Colonic mucosa (tissue), 4 donors: ENCODE measurements at regions not wholly inside any gene's neighbourhood (a gene's known extent, or its start where the extent isn't known, plus 50 kb on each side); places are given as distances from the start of the nearest gene placed in this dataset.

Experiments
- DNase-seq: peaks from one replicate; pipeline ENCODE4 v3.0.0-alpha.2; 2020
- H3K27ac ChIP-seq: fragments of 200-600 bp; one replicate; pipeline ENCODE4 v1.8.0; 2021
- H3K27me3 ChIP-seq: fragments of 200-600 bp; one replicate; pipeline ENCODE4 v1.8.0; 2021
- H3K36me3 ChIP-seq: fragments of 200-600 bp; one replicate; pipeline ENCODE4 v1.8.0; 2021
- H3K4me1 ChIP-seq: fragments of 200-600 bp; one replicate; pipeline ENCODE4 v1.8.0; 2021; ENCODE audit warnings: mild to moderate bottlenecking
- H3K4me3 ChIP-seq: fragments of 200-600 bp; one replicate; pipeline ENCODE4 v1.8.0; 2021
- H3K9ac ChIP-seq, 2 donors: one replicate each; pipeline ENCODE4 v1.7.0; 2013; ENCODE audit warnings: control low read depth in 2 of 2, low read depth in 2 of 2, low read length in 2 of 2
- H3K9me3 ChIP-seq: fragments of 200-600 bp; one replicate; pipeline ENCODE4 v1.8.0; 2021
- CTCF ChIP-seq: fragments of 200-600 bp; IDR thresholded peaks from one replicate; pipeline ENCODE4 v1.8.0; 2022; ENCODE audit warnings: antibody characterized with exemption, mild to moderate bottlenecking
- intact Hi-C: fragments of 100-400 bp; cut with DNase I; formaldehyde crosslinking; loops from one replicate; pipeline ENCODE4 v1.14.1; 2022
- donor health status: healthy.
- donor health status: DM: no; HTN: no; CAD: no.
- donor health status: DM: no; HTN: no; CAD: no.

- Histone ChIP-seq H3K36me3 (no peaks in the 10 kb centered on the region), H3K9me3 (no peaks in the 10 kb centered on the region), H3K9ac (no peak overlapping the region), H3K4me1 (no peaks in the 10 kb centered on the region), H3K4me3 (no peak overlapping the region), H3K27ac (no peak overlapping the region), H3K27me3 (no peaks in the 10 kb centered on the region)
- no peak for DNase-seq
- intact Hi-C loops = no loop called here
- TF ChIP-seq CTCF = no peak
Measured at GRCh38 chr2:239509373-239510143, 108.7 kb upstream of the HDAC4 start.

GRCh38 chr2:239508261-239508660, 107.4 kb upstream of the HDAC4 start:
- TF ChIP-seq CTCF = no peak
- no peak overlapping the region for H3K4me3 ChIP-seq

DNA sequence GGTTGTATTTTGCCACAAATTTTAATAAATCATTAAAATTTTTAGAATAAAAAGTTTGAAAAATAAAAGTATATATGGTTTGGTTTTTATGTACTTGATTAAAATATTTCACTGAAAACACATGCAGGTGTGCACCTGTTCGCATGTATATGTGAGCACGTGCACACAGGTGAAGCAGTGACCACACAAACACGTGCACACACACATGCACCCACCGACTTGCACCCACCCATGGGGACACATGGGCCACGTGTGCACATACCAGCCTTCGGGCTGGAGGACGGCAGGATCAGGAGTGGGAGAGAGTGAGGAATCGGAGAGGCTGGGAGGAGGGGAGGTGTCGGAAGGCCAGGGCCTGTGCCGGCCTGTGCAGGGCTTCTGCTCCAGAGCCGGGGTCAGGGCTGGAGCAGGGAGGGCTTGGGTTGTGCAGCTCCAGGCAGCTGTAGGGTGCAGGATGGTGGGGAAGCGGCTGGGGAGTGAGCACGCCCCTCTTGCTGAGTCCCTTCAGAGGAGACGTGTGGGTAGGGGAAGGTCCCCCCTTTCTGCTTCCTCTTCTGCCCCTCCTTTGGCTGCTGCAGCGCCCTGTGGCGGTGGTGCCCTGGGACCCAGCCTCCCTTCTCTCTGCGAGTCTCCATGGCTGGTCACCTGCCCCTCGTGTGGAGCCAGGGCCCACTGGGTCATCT, 106.9 kb upstream of the HDAC4 start:
- Histone ChIP-seq H3K9ac (no peak overlapping the region), H3K36me3 (no peaks in the 10 kb centered on the region)
- no peak for DNase-seq

More at GRCh38 chr2:239508261-239508660, 107.4 kb upstream of the HDAC4 start:
- intact Hi-C loops = no loop called here
- no peaks in the 10 kb centered on the region for H3K9me3 ChIP-seq
- no peaks in the 10 kb centered on the region for H3K27me3 ChIP-seq
- no peak overlapping the region for H3K27ac ChIP-seq
- no peaks in the 10 kb centered on the region for H3K4me1 ChIP-seq
- no peak overlapping the region for H3K9ac ChIP-seq
- no peak for DNase-seq
- H3K36me3 ChIP-seq = no peaks in the 10 kb centered on the region

DNA sequence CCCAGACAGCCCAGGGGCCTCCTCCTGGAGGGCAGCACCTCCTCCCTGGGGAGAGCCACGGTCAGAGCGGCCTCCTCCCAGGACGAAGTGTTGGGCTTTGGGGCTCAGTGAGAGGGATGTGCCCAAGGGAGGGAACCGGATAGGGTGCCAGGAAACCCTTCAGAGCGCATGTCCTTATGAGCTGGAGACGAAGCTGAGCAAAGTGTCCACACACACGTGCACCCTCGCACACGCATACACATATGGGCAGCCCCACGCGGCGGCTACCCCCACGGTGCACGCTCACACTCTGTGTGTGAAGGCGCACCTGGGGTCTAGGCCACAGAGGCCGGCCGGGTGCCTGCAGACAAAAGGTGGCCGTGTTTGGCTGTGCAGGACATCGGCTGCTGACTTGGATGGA, 106.1 kb upstream of the HDAC4 start:
- Histone ChIP-seq H3K4me1 (no peaks in the 10 kb centered on the region), H3K36me3 (no peaks in the 10 kb centered on the region), H3K9me3 (no peaks in the 10 kb centered on the region), H3K4me3 (no peak overlapping the region), H3K9ac (no peak overlapping the region), H3K27me3 (no peaks in the 10 kb centered on the region), H3K27ac (no peak overlapping the region)
- no peak for DNase-seq
- TF ChIP-seq CTCF = no peak
- intact Hi-C loops = no loop called here

More for the DNA sequence above, 106.9 kb upstream of the HDAC4 start:
- no peak overlapping the region for H3K4me3 ChIP-seq
- H3K4me1 ChIP-seq = no peaks in the 10 kb centered on the region
- H3K27ac ChIP-seq = no peak overlapping the region
- H3K27me3 ChIP-seq = no peaks in the 10 kb centered on the region
- no peak for TF ChIP-seq CTCF
- H3K9me3 ChIP-seq = no peaks in the 10 kb centered on the region
- intact Hi-C loops = no loop called here

DNA sequence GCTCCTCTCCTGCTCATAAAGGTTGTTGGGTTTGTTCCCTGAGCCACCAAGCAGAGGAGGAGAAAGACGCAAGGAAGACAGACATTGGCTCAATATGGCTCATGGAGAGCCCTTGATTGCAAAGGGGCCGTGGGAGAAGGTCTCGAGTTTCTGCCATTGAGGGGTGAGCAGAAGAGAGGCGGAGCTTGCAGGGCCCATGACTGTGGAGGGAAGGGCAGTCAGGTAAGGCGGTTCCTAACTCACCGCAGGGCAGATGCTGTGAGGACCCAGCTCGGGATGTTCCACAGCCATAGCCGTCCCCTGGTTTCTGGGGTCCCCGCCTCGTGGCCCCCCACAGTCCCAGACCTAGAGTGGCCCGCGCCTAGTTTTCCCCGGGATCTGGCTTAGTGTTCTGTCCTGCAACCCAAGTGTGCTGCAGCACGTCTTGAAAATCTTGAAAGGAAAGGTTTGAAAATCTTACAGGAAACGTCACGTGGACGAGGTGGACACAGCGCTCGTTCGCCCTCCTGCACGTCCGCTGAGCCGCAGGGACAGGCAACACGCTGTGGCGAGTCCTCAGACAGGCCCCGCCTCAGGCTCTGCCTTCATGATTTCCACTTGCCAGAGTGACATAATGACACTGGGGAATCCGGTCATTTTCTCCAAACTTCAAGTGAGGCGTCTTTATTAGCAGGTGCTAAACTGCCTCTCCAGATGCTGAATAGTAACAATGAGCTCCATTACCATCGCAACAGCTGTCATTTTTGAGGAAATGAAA, 105.5 kb upstream of the HDAC4 start:
- Histone ChIP-seq H3K9ac (no peak overlapping the region), H3K4me3 (no peak overlapping the region), H3K9me3 (no peaks in the 10 kb centered on the region), H3K36me3 (no peaks in the 10 kb centered on the region), H3K4me1 (no peaks in the 10 kb centered on the region), H3K27me3 (no peaks in the 10 kb centered on the region), H3K27ac (no peak overlapping the region)
- intact Hi-C loops = no loop called here
- no peak for TF ChIP-seq CTCF
- no peak for DNase-seq
